ENCODE measurements at regions not wholly inside any gene's neighbourhood (a gene's known extent, or its start where the extent isn't known, plus 50 kb on each side); places are given as distances from the start of the nearest gene placed in this dataset.

GRCh38 chr5:38162625-38163024 lies 95.7 kb upstream of the EGFLAM start:
- Histone ChIP-seq H3K36me3 (no peaks in the 10 kb centered on the region), H3K9me3 (no peaks in the 10 kb centered on the region), H3K27me3 (no peaks in the 10 kb centered on the region), H3K4me3 (ENCODE audit: low read depth, low read length) (no peak overlapping the region), H3K4me1 (no peaks in the 10 kb centered on the region)
- DNase-seq: no peak
- TF ChIP-seq CTCF (IDR thresholded peaks at IDR 0.05; ENCODE audit: low read depth, low read length): no peak

GRCh38 chr5:38157024-38157423 lies 101.3 kb upstream of the EGFLAM start:
- H3K4me1 ChIP-seq: no peaks in the 10 kb centered on the region
- no peaks in the 10 kb centered on the region for H3K27me3 ChIP-seq
- H3K9me3 ChIP-seq: no peaks in the 10 kb centered on the region
- DNase-seq: no peak
- no peak for TF ChIP-seq CTCF (IDR thresholded peaks at IDR 0.05; ENCODE audit: low read depth, low read length)
- H3K36me3 ChIP-seq: no peaks in the 10 kb centered on the region
- no peak overlapping the region for H3K4me3 ChIP-seq (ENCODE audit: low read depth, low read length)

- H3K36me3 ChIP-seq: no peaks in the 10 kb centered on the region
- no peak overlapping the region for H3K4me3 ChIP-seq (ENCODE audit: low read depth, low read length)
- no peak for TF ChIP-seq CTCF (IDR thresholded peaks at IDR 0.05; ENCODE audit: low read depth, low read length)
- H3K4me1 ChIP-seq: no peaks in the 10 kb centered on the region
- no peak for DNase-seq
- no peaks in the 10 kb centered on the region for H3K27me3 ChIP-seq
- H3K9me3 ChIP-seq: no peaks in the 10 kb centered on the region
Measured at GRCh38 chr5:38154615-38155204, 103.6 kb upstream of the EGFLAM start.

- H3K36me3 ChIP-seq: no peaks in the 10 kb centered on the region
- no peak for DNase-seq
- no peaks in the 10 kb centered on the region for H3K27me3 ChIP-seq
- TF ChIP-seq CTCF (IDR thresholded peaks at IDR 0.05; ENCODE audit: low read depth, low read length): no peak
- H3K4me3 ChIP-seq (ENCODE audit: low read depth, low read length): no peak overlapping the region
- H3K9me3 ChIP-seq: no peaks in the 10 kb centered on the region
- no peaks in the 10 kb centered on the region for H3K4me1 ChIP-seq
Measured at GRCh38 chr5:38151878-38152277, 106.5 kb upstream of the EGFLAM start.

GRCh38 chr5:38149815-38150195 lies 108.6 kb upstream of the EGFLAM start:
- no peaks in the 10 kb centered on the region for H3K4me1 ChIP-seq

More at GRCh38 chr5:38149815-38150195, 108.6 kb upstream of the EGFLAM start:
- no peak overlapping the region for H3K4me3 ChIP-seq (ENCODE audit: low read depth, low read length)
- no peak for DNase-seq
- no peaks in the 10 kb centered on the region for H3K27me3 ChIP-seq
- no peak for TF ChIP-seq CTCF (IDR thresholded peaks at IDR 0.05; ENCODE audit: low read depth, low read length)
- no peaks in the 10 kb centered on the region for H3K9me3 ChIP-seq
- H3K36me3 ChIP-seq: no peaks in the 10 kb centered on the region
